Right lobe of liver (tissue), 6 donors: ENCODE measurements at regions not wholly inside any gene's neighbourhood (a gene's known extent, or its start where the extent isn't known, plus 50 kb on each side); places are given as distances from the start of the nearest gene placed in this dataset.

Source experiments
- ATAC-seq, 4 donors: fragments of 200-7000 bp; cut with Tn5 transposase; one replicate each; pipeline ENCODE4 v1.9.1; 2020; ENCODE audit warnings: mild to moderate bottlenecking in 4 of 4, moderate library complexity in 4 of 4
- DNase-seq, 3 donors: peaks; one replicate each; pipeline ENCODE4 v3.0.0-alpha.2; 2020
- H3K27ac ChIP-seq, 3 donors: fragments of 200-600 bp; one replicate each; pipeline ENCODE4 v1.8.0; 2022
- H3K27me3 ChIP-seq, 2 donors: fragments of 200-600 bp; one replicate each; pipeline ENCODE4 v1.8.0; 2022
- H3K36me3 ChIP-seq, 4 donors: fragments of 200-600 bp; sonication (generic) in 1 of 4; one replicate each; pipeline versions ENCODE4 v1.5.1 to v1.8.0; 2017 to 2022; ENCODE audit warnings: control low read depth in 1 of 4
- H3K4me1 ChIP-seq, 4 donors: fragments of 200-600 bp; sonication (generic) in 1 of 4; one replicate each; pipeline versions ENCODE4 v1.5.1 to v1.8.0; 2017 to 2022; ENCODE audit warnings: control low read depth in 1 of 4
- H3K4me3 ChIP-seq, 3 donors: fragments of 200-600 bp; one replicate each; pipeline ENCODE4 v1.8.0; 2022
- H3K9me3 ChIP-seq, 4 donors: fragments of 200-600 bp; sonication (generic) in 1 of 4; one replicate each; pipeline versions ENCODE4 v1.5.1 to v1.8.0; 2017 to 2022; ENCODE audit warnings: control low read depth in 1 of 4
- CTCF ChIP-seq, 4 donors: fragments of 200-600 bp in 3 of 4; fragments of 450-650 bp in 1 of 4; IDR thresholded peaks; one replicate each; pipeline versions ENCODE4 v1.5.1 to v1.8.0; 2016 to 2022; ENCODE audit warnings: antibody characterized with exemption in 4 of 4, mild to moderate bottlenecking in 2 of 4
- POLR2A ChIP-seq: fragments of 450-650 bp; IDR thresholded peaks from one replicate; pipeline ENCODE4 v1.6.1; 2017; ENCODE audit warnings: antibody characterized with exemption, mild to moderate bottlenecking
- WGBS: methylation state at CpG from one replicate; pipeline ENCODE4 v1.1.6; 2018; ENCODE audit warnings: low coverage, low lambda C conversion rate; ENCODE audit not compliant: insufficient coverage; ENCODE audit errors: missing lambda C conversion rate; 5-methylcytosine and 5-hydroxymethylcytosine counted together
- intact Hi-C, 2 donors: fragments of 100-400 bp; cut with DNase I; formaldehyde crosslinking; loops; one replicate each; pipeline versions ENCODE4 v1.11.2 to v1.14.1; 2022
- donor health status: DM: no; HTN: yes; CAD: no.
- donor health status: DM: no; HTN: no; CAD: no.
- donor health status: DM: no; HTN: no; CAD: no.
- donor health status: DM: no; HTN: yes; CAD: no.
- donor health status: DM: no; HTN: yes; CAD: no.

GRCh38 chr18:51614967-51615571 lies 417.6 kb upstream of the MEX3C start:
- Histone ChIP-seq H3K36me3 (no peaks in the 10 kb centered on the region), H3K4me3 (no peak overlapping the region), H3K4me1 (no peaks in the 10 kb centered on the region), H3K27me3 (no peaks in the 10 kb centered on the region), H3K27ac (no peak overlapping the region), H3K9me3 (no peaks in the 10 kb centered on the region)
- 45% methylated on average over 6 of the region's 7 CpGs for WGBS
- intact Hi-C loops, result no loop called here
- ATAC-seq (peak in 2 of 4 donors; percentile 14 to 71), DNase-seq (no peak)
- TF ChIP-seq CTCF (IDR thresholded peaks at IDR 0.05) (no peak), POLR2A (no peak)

- peaks cover 0 to 4% (median 0%) of the 10 kb centered on the region in 4 donors for H3K4me1 ChIP-seq
- intact Hi-C loops, result no loop called here
- no peaks in the 10 kb centered on the region for H3K9me3 ChIP-seq
- 42% methylated on average over 4 of the region's 4 CpGs for WGBS
- DNase-seq (no peak), ATAC-seq (no peak)
- H3K27me3 ChIP-seq, result no peaks in the 10 kb centered on the region
- TF ChIP-seq CTCF (IDR thresholded peaks at IDR 0.05) (no peak), POLR2A (no peak)
- no peaks in the 10 kb centered on the region for H3K36me3 ChIP-seq
- no peak overlapping the region for H3K4me3 ChIP-seq
- H3K27ac ChIP-seq, result no peak overlapping the region
These were observed 419.7 kb upstream of the MEX3C start for GRCh38 chr18:51617167-51617566.

GRCh38 chr18:51617572-51618260 lies 420.2 kb upstream of the MEX3C start:
- DNase-seq, result no peak
- H3K4me1 ChIP-seq, result peaks cover 0 to 4% (median 0%) of the 10 kb centered on the region in 4 donors
- ATAC-seq, result no peak
- 34% methylated on average over 2 of the region's 2 CpGs for WGBS
- H3K36me3 ChIP-seq, result no peaks in the 10 kb centered on the region
- H3K9me3 ChIP-seq, result no peaks in the 10 kb centered on the region
- intact Hi-C loops, result no loop called here
- no peak overlapping the region for H3K27ac ChIP-seq
- H3K27me3 ChIP-seq, result no peaks in the 10 kb centered on the region
- TF ChIP-seq POLR2A, result no peak
- no peak for TF ChIP-seq CTCF (IDR thresholded peaks at IDR 0.05)
- H3K4me3 ChIP-seq, result no peak overlapping the region

- TF ChIP-seq CTCF (IDR thresholded peaks at IDR 0.05) (no peak), POLR2A (no peak)
- peaks cover 0 to 4% (median 0%) of the 10 kb centered on the region in 4 donors for H3K4me1 ChIP-seq
- 13% methylated on average over 1 of the region's 1 CpG for WGBS
- ATAC-seq, result no peak
- no peak overlapping the region for H3K27ac ChIP-seq
- no peaks in the 10 kb centered on the region for H3K27me3 ChIP-seq
- H3K9me3 ChIP-seq, result no peaks in the 10 kb centered on the region
- no peaks in the 10 kb centered on the region for H3K36me3 ChIP-seq
- no peak overlapping the region for H3K4me3 ChIP-seq
- intact Hi-C loops, result no loop called here
- DNase-seq, result no peak
These were observed 421.8 kb upstream of the MEX3C start for GRCh38 chr18:51619283-51619682.
